IgD-negative memory B cell (primary cell): ENCODE measurements at regions not wholly inside any gene's neighbourhood (a gene's known extent, or its start where the extent isn't known, plus 50 kb on each side); places are given as distances from the start of the nearest gene placed in this dataset.

Experiments used
- H3K27ac Mint-ChIP-seq, 3 donors: one replicate each; pipeline ENCODE4 v1.8.0; 2020 to 2022; ENCODE audit warnings: mild to moderate bottlenecking in 3 of 3, mixed read lengths in 3 of 3, moderate library complexity in 1 of 3
- H3K27me3 Mint-ChIP-seq: one replicate; pipeline ENCODE4 v1.8.0; 2021; ENCODE audit warnings: mixed read lengths
- H3K36me3 Mint-ChIP-seq: one replicate; pipeline ENCODE4 v1.8.0; 2020; ENCODE audit warnings: mild to moderate bottlenecking, mixed read lengths
- H3K4me1 Mint-ChIP-seq, 3 donors: one replicate each; pipeline ENCODE4 v1.8.0; 2020 to 2022; ENCODE audit warnings: mixed read lengths in 3 of 3, mild to moderate bottlenecking in 1 of 3
- H3K4me3 Mint-ChIP-seq, 4 donors: one replicate each; pipeline ENCODE4 v1.8.0; 2020 to 2022; ENCODE audit warnings: mild to moderate bottlenecking in 4 of 4, mixed read lengths in 4 of 4, moderate library complexity in 3 of 4
- H3K9me3 Mint-ChIP-seq, 3 donors: one replicate each; pipeline ENCODE4 v1.8.0; 2020 to 2021; ENCODE audit warnings: mixed read lengths in 3 of 3, mild to moderate bottlenecking in 1 of 3

DNA sequence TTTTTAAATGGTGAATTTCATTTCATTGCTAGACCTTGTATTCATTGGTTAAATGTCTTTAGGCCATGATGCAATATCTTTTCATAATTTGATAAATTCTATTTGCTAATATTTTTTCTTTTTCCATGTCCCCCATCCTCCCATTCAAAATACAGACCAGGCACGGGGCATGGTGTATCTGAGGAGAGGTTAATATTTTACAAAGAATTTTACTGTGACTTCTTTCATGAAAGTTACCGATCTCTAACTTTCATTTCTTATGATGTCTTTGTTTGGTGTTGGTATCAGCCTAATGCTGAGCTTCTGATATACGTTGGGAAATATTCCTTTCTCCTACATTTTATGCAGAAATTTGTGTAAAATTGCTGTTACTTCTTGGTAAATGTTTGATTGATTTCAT, 216.7 kb upstream of the IGFBP3 start:
- Mint-ChIP-seq H3K4me1 (peaks cover 0 to 1% (median 0%) of the 10 kb centered on the region in 3 donors), H3K9me3 (no peaks in the 10 kb centered on the region), H3K27me3 (no peaks in the 10 kb centered on the region), H3K4me3 (no peak overlapping the region), H3K27ac (no peak overlapping the region), H3K36me3 (no peaks in the 10 kb centered on the region)

DNA sequence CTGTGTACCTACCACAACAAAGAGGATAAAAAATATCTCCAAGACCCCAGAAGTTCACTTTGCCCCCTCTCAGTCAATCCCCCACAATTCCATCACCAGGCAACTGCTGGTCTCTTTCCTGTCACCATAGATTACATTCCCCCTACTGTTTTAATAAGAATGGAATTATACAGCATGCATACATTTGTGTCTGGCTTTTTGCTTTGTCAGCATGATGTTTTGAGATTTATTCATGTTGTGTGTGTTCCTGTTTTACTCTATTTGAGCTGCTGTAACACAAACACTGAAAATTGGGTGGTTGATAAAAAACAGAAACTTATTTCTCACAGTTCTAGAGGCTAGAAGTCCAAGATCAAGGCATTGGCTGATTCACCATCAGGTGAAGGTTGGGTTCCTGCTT, 214.5 kb upstream of the IGFBP3 start:
- Mint-ChIP-seq H3K36me3 (no peaks in the 10 kb centered on the region), H3K4me3 (no peak overlapping the region), H3K9me3 (no peaks in the 10 kb centered on the region), H3K27me3 (no peaks in the 10 kb centered on the region), H3K4me1 (peaks cover 0 to 1% (median 0%) of the 10 kb centered on the region in 3 donors), H3K27ac (no peak overlapping the region)

DNA sequence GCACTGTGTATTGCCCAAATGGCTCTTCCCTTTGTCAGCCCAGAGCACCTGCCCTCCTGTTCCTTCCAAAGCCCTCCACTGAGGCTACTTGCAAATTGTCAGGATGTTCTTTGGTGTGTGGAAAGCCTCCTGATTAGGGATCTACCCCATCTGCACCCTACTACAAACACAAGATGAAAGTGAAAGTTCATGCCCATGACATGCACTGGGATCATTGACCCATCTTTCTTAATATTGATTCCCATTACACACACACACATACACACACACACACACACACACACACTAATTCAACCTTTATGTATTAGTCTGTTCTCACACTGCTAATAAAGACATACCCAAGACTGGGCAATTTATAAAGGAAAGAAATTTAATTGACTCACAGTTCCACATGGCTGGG, 213.7 kb upstream of the IGFBP3 start:
- no peaks in the 10 kb centered on the region for H3K9me3 Mint-ChIP-seq
- H3K27ac Mint-ChIP-seq = no peak overlapping the region
- no peaks in the 10 kb centered on the region for H3K27me3 Mint-ChIP-seq
- H3K36me3 Mint-ChIP-seq = no peaks in the 10 kb centered on the region
- peaks cover 0 to 1% (median 0%) of the 10 kb centered on the region in 3 donors for H3K4me1 Mint-ChIP-seq
- H3K4me3 Mint-ChIP-seq = no peak overlapping the region

DNA sequence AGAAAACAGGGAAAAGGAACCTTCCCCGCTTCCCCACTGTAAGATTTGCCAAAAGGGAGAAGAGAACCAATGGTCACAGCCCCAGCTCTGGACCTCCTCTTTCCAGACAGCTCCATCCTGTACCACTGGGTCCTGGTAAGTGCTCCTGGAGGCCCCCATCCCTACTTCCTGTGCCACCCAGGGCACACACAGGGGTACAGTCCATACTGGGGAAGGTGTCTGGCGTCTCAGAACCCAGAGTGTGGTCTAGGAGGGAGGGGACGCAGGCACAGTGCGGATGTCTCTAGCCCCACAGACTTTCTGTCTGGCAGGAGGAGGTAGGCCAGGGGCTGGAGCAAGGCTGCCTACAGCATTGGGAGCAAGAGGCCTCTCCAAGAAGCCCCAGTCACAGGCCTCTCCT, 213.3 kb upstream of the IGFBP3 start:
- H3K4me1 Mint-ChIP-seq = peaks cover 0 to 1% (median 0%) of the 10 kb centered on the region in 3 donors
- no peaks in the 10 kb centered on the region for H3K36me3 Mint-ChIP-seq
- H3K27ac Mint-ChIP-seq = no peak overlapping the region
- H3K4me3 Mint-ChIP-seq = no peak overlapping the region
- no peaks in the 10 kb centered on the region for H3K9me3 Mint-ChIP-seq
- H3K27me3 Mint-ChIP-seq = no peaks in the 10 kb centered on the region

DNA sequence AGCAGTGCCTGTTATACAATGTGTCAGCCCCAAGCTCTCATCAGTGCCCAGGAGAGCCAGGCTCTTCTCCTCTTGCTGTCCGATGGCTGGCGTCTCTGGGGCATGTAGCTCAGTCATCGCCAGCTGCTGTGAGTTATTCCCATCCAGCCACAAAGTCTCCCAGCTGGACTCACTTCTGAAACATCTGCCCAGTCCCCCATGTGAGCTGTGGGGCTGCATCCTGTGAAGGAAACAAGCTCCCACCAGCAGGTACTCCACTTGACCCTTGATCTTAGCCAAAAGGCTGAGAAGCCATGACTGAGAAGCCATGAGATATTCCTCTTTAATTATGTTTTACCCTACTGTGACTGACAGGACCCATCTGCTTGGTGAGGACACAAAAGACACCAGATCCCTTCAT, 212.7 kb upstream of the IGFBP3 start:
- Mint-ChIP-seq H3K36me3 (no peaks in the 10 kb centered on the region), H3K9me3 (no peaks in the 10 kb centered on the region), H3K27ac (no peak overlapping the region), H3K4me1 (no peaks in the 10 kb centered on the region), H3K4me3 (no peak overlapping the region), H3K27me3 (no peaks in the 10 kb centered on the region)

DNA sequence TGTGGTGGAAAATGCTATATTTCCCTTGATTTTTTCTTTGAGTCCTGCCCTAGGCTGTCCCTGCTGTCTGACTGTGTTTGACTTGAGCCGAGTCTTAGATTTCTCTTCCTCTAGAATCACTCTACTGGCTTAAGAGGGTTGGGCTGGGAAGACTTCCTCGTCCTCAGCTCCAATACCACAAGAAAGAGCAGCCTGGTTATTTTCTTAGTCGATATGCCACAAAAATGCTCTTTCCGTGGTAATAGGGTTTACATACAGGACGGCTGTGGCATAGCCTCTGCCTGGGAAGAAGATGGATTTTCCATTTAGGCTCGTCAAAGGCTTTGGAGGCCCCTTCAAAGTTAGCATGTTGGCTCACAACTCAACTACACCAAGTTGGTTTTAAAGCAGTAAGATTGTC, 212.0 kb upstream of the IGFBP3 start:
- H3K36me3 Mint-ChIP-seq = no peaks in the 10 kb centered on the region
- no peaks in the 10 kb centered on the region for H3K27me3 Mint-ChIP-seq
- H3K9me3 Mint-ChIP-seq = no peaks in the 10 kb centered on the region
- no peaks in the 10 kb centered on the region for H3K4me1 Mint-ChIP-seq
- no peak overlapping the region for H3K4me3 Mint-ChIP-seq
- no peak overlapping the region for H3K27ac Mint-ChIP-seq

DNA sequence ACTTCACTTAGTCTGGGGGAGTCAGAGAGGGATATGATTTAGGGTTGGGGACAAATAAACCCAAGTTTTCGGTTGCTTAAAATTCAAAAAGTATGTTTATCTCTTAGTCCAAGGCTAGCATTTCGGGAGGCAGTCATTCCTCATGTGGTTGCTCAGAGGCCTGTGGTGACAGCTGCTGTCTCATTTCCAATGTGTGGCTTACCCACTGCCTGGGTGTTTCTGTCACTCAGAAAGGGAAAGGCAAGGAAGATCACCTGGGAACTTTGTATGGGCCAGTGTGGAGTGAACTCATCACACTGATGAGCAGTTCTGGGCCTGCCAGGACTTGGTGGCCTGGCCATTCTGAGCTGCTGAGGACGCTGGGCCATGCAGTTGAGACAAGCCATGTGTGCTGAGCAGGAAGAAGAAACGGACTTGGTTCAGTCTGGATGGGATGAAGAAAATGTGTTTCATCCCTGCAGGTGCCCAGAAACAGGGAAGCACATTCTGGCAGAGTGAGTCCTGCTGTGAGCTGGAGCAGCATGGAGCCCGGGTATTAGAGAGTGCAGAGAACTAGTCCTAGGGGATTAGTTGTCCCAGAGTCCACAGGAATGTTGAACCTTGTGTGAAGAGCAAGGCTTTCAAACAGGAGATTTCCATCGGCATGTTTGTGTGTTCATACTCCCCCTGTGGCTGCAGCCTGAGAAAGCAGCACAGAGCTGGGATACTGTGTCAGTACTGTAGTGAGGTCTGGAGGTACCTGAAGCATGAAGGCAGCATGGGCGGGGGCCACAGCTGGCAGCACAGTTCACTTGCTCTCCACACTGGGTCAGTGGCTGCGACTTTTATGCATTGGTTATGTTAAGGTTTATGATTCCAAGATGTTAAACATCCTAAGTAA, 211.1 kb upstream of the IGFBP3 start:
- no peak overlapping the region for H3K27ac Mint-ChIP-seq

DNA sequence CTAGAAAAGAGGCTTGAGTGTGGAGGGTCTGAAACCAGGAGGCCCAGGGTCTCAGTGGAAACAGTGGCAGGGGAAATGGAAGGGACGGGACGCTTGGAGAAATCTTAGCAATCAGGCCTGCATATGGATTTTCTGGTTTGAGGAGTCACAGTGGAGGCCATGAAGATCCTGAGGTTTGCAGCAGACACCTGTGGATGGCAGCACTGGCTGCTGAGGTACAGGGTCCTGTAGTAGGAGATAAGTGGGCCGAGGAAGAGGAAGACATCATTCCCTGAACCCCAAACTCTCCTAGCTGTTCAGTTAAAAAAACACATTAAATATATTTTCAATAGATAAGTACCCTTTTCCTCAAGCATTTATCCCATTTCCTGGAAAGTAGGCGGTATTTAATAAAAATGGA, 208.8 kb upstream of the IGFBP3 start:
- Mint-ChIP-seq H3K4me3 (no peak overlapping the region), H3K27ac (no peak overlapping the region), H3K27me3 (no peaks in the 10 kb centered on the region)

More for the DNA sequence above, 211.1 kb upstream of the IGFBP3 start:
- H3K4me1 Mint-ChIP-seq = no peaks in the 10 kb centered on the region
- no peaks in the 10 kb centered on the region for H3K9me3 Mint-ChIP-seq
- H3K4me3 Mint-ChIP-seq = no peak overlapping the region
- no peaks in the 10 kb centered on the region for H3K27me3 Mint-ChIP-seq
- H3K36me3 Mint-ChIP-seq = no peaks in the 10 kb centered on the region

DNA sequence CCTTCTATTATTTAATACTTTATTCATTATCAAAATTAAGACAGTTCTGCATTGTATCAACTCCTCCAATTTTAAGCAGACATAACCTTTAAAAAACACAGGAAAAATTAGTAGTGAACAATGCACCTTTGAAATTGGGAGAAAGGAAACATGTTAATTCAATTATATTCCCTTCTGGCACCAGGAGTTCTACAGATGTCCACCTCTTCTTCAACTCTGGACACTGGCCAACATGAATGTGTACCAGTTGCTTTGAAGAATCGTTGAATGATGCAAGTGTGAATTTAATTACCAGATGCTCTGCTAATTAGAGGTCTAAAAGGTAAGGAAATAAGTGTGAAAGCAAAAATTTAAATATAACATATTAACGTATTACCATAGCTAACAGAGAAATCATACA, 206.7 kb upstream of the IGFBP3 start:
- H3K36me3 Mint-ChIP-seq = peaks cover 2% of the 10 kb centered on the region
- peaks cover 2% of the 10 kb centered on the region for H3K27me3 Mint-ChIP-seq
- no peak overlapping the region for H3K4me3 Mint-ChIP-seq
- peaks cover 0 to 3% (median 0%) of the 10 kb centered on the region in 3 donors for H3K9me3 Mint-ChIP-seq
- H3K4me1 Mint-ChIP-seq = no peaks in the 10 kb centered on the region
- no peak overlapping the region for H3K27ac Mint-ChIP-seq

More for the DNA sequence above, 208.8 kb upstream of the IGFBP3 start:
- Mint-ChIP-seq H3K36me3 (no peaks in the 10 kb centered on the region), H3K4me1 (no peaks in the 10 kb centered on the region), H3K9me3 (no peaks in the 10 kb centered on the region)

DNA sequence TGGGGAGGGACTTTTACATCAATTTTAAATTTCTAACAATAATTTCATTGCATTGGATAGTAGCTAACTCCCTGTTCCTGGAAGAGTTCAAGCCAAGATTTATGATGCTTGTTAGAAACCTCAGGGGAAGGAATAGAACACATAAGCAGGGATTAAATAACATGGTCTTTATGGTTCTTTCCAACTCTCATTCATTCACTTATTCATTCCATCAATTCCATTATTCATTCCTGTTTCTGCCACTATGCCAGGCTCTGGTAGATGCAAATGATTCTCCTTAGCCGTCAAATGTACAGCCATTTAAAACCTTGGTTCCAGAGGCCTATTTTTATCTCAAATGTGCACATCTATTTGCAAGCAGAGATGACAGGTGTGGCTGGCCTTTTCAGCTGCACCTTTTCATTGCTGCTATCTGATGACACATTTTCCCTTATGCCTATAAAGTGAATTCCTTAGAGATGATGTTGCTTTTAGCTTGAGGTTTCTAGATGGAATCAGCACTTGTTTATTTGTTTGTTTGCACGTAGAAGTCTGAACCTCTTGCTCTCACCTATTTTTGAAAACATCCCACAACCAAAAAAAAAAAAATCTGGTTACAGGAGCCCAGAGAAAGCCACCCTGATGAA, 205.7 kb upstream of the IGFBP3 start:
- H3K27me3 Mint-ChIP-seq = peaks cover 2% of the 10 kb centered on the region
- H3K9me3 Mint-ChIP-seq = peaks cover 0 to 3% (median 0%) of the 10 kb centered on the region in 3 donors
- H3K27ac Mint-ChIP-seq = no peak overlapping the region
- peaks cover 2% of the 10 kb centered on the region for H3K36me3 Mint-ChIP-seq
- H3K4me1 Mint-ChIP-seq = no peaks in the 10 kb centered on the region
- no peak overlapping the region for H3K4me3 Mint-ChIP-seq

DNA sequence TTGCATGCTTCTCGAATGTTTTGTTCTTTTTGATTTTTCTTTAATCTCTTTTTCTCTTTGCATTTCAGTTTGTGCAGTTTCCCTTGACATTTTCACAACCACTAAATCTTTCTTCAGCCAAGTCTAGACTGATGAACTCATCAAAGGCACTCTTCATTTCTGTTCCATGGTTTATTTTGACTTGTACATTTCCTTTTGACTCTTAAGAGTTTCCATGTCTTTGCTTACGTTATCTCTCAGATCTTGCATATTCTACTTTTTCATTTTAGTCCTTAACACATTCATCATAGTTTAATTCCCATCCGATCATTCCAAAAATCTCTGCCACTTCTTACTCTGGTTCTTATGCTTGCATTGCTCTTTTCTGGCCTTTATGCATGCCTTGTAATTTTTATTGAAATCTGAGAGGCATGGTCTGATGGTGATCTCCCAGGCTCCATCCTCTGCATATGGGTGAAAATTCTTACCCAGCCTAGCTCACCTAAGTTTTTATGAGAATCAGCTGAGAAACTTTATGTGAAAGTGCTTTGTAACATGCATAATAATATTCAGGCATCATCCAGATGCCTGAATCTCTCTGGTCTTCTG, 202.8 kb upstream of the IGFBP3 start:
- Mint-ChIP-seq H3K4me1 (no peaks in the 10 kb centered on the region), H3K27ac (no peak overlapping the region), H3K36me3 (peaks cover 2% of the 10 kb centered on the region), H3K9me3 (peaks cover 0 to 3% (median 0%) of the 10 kb centered on the region in 3 donors), H3K4me3 (no peak overlapping the region), H3K27me3 (peaks cover 2% of the 10 kb centered on the region)

DNA sequence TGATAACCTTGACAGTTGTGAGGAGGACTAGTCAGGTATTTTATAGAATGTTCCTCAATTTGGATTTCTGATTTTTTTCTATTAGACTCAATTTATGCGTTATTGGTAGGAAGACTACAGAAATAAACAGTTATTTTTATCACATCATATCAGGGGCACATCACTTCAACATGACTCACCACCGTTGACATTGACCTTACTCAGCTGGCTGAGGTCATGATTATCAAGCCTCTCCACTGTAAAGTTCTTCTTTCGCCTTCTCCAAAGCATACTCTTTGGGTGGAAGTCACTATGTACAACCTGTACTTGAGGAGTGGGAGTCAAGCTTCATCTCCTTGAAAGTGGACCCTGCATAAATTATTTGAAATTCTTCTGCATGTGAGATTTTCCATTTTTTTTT, 194.3 kb upstream of the IGFBP3 start:
- H3K9me3 Mint-ChIP-seq = peaks cover 0 to 3% (median 0%) of the 10 kb centered on the region in 3 donors
- H3K27ac Mint-ChIP-seq = no peak overlapping the region
- no peaks in the 10 kb centered on the region for H3K4me1 Mint-ChIP-seq
- H3K27me3 Mint-ChIP-seq = no peaks in the 10 kb centered on the region
- H3K4me3 Mint-ChIP-seq = no peak overlapping the region
- peaks cover 3% of the 10 kb centered on the region for H3K36me3 Mint-ChIP-seq

DNA sequence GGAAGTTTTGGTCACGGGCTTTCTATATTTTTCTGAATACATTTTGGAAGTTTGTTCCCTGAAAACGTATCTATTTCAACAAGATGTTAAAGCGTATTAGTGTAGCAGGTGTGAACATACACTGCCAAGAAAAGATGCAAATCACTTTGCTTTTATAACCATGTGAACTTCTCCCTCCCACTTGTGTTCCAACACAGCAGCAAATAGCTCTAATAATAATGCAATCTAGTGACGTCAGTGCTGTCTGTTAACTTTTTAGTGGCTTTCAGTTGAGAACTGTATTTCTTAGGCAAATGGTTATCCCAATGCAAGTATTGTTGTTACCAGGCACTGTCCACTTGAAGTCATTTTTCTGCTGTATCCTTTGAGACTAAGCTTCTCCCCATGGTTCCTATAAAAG, 188.4 kb upstream of the IGFBP3 start:
- H3K4me1 Mint-ChIP-seq = no peaks in the 10 kb centered on the region
- H3K9me3 Mint-ChIP-seq = peaks cover 0 to 3% (median 1%) of the 10 kb centered on the region in 3 donors
- no peaks in the 10 kb centered on the region for H3K27me3 Mint-ChIP-seq
- no peaks in the 10 kb centered on the region for H3K36me3 Mint-ChIP-seq
- H3K27ac Mint-ChIP-seq = no peak overlapping the region
- H3K4me3 Mint-ChIP-seq = no peak overlapping the region

DNA sequence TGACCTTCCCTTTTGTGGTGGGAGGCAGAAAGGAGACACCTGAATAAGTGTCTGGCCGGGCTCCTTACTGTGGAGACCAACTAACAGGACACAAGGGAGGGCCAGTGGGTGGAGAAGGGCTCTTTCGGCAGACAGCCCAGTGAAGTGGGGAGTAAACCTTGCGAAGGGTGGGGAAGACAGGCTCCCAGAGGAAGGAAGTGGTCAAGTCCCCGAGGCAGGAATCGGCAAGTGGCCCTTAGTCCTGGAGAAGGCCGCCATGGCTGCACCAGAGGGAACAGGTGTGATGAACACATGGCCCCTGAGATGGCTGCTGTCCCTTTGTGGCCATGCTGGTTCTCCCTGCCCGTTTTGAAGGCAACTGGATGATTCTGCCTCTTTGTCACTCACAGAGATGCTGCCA, 187.2 kb upstream of the IGFBP3 start:
- Mint-ChIP-seq H3K4me1 (no peaks in the 10 kb centered on the region), H3K27me3 (no peaks in the 10 kb centered on the region), H3K27ac (no peak overlapping the region), H3K9me3 (peaks cover 0 to 3% (median 1%) of the 10 kb centered on the region in 3 donors), H3K36me3 (no peaks in the 10 kb centered on the region), H3K4me3 (no peak overlapping the region)

DNA sequence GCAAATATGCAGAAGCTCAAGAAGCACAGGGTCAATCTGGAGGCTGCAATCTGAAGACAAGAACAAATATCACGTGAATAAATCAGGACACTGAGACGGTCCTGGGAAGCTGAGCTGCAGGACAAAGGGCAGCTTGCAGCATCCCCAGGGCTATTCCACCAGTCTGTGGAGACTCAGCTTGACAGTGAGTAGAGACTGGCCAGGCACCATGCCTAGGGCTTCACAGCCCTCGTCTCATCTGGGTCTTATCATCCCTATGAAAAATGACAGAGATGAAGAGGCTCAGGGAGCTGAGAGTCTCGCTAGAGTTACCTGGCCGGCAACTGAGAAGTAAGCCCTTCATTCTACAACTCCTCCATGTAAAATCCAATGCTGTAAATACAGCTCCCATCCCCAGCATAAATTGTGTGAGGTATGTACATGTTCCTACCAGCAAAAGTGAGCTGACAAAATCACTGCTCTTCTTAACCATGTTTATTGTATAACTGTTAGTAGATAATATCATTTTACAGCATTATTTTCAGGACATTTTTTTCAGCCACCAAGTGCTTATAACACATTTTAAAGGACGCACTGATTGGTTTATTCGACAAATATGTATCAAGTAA, 186.6 kb upstream of the IGFBP3 start:
- H3K4me1 Mint-ChIP-seq = no peaks in the 10 kb centered on the region
- no peaks in the 10 kb centered on the region for H3K36me3 Mint-ChIP-seq
- H3K9me3 Mint-ChIP-seq = peaks cover 0 to 3% (median 1%) of the 10 kb centered on the region in 3 donors
- no peak overlapping the region for H3K4me3 Mint-ChIP-seq
- peak overlapping the region in 1 of 3 donors; percentile 4 for H3K27ac Mint-ChIP-seq
- no peaks in the 10 kb centered on the region for H3K27me3 Mint-ChIP-seq
